HG03442 (cell line): ENCODE measurements at regions not wholly inside any gene's neighbourhood (a gene's known extent, or its start where the extent isn't known, plus 50 kb on each side); places are given as distances from the start of the nearest gene placed in this dataset.

Source experiments
- ATAC-seq: cut with Tn5 transposase; IDR thresholded peaks from one replicate; pipeline ENCODE4 v1.9.1; 2021; ENCODE audit warnings: mild to moderate bottlenecking, moderate library complexity; ENCODE audit not compliant: unreplicated experiment

DNA sequence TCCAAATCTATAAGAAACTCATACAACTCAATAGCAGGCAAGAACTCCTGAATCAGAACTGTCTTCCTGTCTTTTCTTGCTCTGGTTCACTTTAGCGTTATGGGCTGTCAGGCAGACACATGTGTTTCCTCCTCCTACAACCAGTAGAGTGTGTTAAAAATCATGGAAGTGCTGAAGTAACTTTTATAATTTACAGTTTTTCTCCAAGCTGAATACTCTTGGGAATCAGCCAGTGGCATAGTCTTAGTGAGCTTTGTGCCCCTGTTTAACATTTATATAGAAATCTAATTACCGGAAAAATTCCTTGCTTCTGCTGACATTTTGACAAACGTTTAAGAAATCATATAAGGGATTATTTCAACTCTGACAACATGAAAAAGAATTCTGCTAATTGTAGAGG, 113.1 kb upstream of the RGS18 start:
- ATAC-seq, result no peak

DNA sequence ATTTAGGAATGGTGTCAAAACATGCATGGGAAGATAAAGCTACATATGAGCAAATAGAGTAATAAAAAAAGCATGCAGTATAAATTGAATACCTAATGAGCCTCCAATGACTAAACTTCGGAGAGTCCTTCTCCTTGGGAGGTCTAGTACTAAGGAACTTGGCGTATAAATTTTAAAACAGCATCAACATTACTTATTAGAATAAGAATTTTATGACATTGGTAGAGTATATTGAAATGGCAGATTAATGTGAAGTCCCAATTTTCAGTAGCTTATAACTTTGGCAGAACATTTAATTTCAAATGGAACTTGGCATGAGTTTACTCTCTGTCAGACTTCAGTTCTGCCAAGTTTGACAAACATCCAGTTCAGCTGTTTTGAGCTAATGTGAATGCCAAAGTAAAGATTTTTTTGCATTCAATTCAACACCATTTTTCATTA, 104.7 kb upstream of the RGS18 start:
- no peak for ATAC-seq

DNA sequence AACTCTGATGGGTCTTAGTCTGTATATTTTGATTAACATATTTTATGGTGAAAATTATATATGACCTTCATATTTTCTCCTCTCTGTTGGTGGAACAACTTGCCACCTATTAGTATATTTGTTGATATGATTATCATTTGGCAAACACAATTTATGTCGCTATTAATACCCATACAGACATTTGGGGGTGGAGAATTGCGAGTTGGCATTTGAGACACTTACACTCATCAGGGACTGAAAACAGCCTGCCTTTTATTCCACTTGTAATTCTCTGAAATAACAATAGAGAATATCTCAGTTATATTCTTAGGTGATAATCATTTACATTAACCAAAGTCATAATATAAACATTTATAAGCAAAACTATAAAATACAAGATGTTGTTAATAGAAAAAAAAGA, 100.5 kb upstream of the RGS18 start:
- ATAC-seq, result no peak

DNA sequence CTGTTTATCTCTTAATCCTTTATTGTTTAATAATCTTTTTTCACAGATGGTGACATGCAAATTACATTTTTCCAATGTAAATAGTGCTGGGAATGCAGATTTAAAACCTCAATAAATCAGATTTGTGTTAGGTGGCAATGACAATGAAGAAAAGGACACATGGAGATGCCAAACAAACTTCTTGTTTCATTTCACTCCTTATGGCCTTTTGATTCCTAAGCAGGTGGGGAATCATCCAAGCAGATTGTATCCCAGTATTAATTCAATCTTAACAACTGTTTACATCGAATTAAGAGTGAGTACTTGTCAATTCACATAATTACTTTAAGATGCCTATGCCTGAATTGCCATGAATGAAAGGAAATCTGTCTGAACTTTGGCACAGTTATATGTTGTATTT, 98.9 kb upstream of the RGS18 start:
- ATAC-seq, result no peak

DNA sequence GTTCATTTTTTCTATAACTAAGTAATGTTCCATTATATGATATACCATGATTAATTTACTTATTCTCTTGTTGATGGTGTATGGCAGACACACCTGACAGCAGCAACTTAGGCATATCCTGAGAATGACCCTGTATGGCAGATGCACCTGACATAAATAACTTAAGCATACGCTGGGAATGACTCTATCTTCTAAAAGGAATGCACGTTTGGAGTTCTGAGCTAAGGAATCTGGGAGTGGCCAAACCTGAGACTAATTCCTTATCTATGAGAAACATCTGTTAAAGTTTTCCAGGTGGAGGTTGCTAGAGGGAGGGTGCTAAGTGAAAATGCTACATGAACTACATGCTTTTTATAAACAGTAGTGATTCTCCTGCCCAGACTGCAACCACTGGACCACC, 96.7 kb upstream of the RGS18 start:
- ATAC-seq, result no peak

DNA sequence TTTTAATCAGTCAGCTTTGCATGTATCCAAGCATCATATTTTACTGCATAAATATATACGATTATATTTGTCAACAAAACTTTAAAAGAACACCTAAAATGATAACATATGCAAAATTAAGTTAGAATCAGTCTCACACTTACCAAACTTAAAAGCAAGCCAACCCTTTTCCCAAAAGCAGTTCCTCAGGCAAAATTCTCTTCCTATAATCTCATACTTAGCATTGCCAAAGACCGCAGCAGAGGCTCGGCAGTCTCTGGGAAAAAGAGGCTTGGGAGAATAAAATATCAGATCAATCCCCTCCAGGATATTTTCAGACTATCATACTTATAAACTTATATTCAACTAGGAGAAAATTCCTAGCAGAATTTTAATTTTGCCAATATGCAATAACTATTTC, 93.2 kb upstream of the RGS18 start:
- ATAC-seq, result no peak

DNA sequence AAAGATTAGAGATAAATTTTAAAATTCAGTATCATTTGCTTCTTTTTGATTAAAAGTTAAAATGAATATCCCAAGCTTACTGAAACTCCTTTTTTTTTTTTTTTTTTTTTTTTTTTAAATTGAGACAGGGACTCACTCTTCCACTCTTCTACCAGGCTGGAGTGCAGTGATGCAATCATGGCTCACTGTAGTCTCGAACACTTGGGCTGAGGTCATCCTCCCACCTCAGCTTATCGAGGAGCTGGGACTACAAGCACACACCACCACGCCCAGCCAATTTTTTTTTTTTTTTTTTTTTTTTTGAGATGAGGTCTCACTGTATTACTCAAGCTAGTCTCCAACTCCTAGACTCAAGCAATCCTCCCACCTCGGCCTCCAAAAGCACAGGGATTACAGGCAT, 92.1 kb upstream of the RGS18 start:
- ATAC-seq, result no peak

DNA sequence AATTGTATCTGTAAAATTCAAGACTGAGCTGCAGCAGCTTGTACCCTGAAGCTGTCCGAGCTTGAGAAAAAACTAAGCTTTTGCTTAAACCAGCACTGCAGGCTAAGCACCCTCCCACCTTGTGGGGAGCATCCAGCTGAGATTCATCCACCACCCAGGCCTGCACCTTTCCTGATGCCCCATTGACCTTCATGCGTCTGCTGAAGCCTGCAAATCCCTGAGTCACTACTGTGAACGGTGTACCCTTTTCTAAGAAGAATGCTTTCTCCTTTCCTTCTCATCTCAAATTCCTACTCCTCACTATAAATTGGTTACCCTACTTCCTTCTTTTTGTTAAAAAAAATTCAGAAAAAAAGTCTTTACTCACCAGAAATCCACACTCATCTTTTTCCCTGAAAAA, 90.9 kb upstream of the RGS18 start:
- ATAC-seq, result no peak

DNA sequence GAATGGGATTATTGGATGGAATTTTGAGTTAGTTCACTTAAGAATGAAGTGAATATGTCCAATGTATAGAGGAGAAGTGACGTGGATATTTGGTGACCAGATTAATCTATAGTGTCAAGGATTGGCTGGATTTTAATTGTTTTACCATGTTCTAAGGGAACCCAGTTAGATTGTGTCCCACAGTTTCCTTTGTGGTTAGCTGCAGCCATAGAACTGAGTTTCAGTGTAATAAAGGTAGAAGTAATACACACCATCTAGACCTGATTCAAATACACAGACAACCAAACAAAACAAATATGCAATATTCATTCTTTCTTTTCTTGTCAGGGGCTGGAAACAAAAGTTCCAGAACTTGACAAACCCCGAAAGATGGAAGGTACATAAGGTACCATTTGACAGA, 88.0 kb upstream of the RGS18 start:
- no peak for ATAC-seq

DNA sequence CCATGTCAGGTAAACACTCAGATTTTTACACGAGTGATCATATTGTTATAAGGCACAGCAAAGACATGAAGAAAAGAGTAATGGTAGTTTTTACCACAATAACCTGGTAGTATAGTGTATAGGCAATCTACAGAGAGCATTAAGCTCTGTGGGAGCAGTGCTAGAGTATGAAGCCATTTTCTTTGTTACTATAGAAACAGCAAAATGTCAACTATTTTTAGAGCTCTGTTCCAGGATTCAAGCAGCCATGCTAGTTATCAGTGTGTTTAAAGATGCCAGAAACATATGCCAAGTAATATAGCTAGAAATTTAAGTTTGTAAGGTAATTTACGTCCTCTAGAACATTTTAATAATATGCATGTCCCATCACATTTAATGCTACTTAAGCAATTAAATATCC, 77.6 kb upstream of the RGS18 start:
- no peak for ATAC-seq

DNA sequence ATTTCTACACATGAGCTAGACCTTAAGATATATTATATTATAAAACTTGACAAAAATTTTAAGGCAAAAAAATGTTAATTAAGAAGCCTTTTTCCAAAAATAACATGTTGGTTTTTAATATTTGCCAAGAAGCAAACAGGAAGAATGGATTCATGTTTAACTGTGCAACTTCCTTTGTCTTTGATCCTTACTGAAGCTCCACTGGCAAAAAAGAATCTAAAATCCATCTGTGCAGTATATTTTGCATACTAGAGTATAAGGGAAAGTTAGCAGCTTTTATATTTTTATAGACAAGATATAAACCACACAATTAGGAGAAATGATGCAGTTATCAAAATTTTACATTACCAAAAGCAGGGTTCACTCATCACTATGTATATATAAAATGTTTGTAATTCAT, 76.9 kb upstream of the RGS18 start:
- no peak for ATAC-seq

DNA sequence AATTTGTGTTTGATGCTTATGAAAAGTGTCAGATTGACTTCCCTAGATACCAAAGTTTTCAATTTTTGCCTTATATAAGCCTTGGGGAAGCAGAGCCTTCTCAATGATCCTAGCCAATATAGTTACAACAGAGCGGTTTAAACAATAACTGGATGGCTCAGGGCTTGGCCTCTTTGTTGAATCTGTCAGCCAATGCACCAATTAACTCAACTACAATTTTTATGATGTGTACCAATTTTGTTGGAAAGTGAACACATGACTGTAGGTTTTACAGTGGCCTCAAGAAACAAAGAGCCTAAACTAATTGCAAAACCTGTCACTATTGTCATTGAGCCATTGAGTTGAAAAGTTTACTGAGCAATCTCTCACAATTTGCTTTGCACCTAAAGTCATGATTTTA, 71.6 kb upstream of the RGS18 start:
- no peak for ATAC-seq

DNA sequence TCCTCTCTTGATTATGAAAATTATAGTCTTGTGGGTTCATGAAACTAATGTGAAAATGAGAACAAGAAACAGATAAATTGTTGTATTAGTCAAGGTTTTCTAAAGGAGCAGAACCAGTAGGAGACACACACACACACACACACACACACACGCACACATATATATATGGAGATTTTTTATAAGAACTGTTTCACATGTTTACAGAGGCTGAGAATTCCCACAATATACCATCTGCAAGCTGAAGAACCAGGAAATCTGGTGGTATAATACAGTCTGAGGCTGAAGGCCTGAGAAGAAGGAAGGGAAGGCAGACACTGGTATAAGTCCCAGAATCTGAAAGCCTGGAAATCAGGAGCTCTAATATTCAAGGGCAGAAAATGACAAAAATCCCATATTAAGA, 70.9 kb upstream of the RGS18 start:
- ATAC-seq, result no peak

DNA sequence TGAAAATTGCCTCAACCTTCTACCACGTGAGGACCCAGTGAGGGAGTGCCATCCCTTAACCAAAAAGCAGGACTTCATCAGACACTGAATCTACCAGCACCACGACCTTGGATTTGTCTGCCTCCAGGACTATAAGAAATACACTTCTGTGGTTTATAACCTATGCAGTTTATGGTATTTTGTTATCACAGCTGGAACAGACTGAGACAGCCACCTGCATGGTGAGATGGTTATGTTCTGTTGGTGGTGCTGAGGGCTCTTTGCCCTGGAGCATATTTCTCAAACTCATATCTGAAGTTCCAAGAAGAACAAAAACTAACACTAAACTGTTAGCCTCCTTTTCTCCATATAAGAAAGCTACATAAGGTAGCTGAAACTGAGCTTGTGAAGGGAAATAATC, 69.8 kb upstream of the RGS18 start:
- no peak for ATAC-seq

DNA sequence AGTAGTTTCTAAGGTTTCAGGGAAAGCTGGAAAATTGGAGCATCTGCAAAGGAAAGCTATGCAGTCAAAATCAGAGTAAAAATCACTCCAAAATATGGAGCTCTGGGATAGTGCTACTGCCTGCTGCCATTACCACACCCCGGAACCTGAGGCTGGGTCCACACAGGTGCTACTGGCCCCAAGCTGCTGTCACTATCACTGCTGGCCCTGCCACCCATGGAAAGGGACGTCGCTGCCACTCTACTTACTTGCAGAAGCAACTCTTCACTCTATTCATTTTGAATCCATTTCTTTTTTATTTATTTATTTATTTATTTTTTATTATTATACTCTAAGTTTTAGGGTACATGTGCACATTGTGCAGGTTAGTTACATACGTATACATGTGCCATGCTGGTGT, 60.3 kb upstream of the RGS18 start:
- ATAC-seq, result no peak

DNA sequence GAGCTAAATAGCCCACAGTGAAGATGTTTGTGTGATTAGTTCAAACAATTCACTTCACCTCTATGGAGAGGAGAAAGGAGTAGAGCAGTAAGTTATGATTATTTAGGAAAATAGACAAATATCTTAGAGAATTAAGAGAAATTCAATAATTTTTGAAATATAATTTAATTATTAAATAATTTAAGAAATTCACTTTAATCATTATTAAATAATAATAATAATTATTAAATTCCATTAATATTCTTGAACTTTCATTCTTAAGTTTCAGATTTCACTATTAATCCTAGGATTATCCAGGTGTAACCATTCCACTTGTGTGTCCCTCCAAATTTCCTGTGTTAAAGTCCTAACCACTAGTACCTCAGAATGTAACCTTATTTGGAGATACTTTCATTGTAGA, 58.9 kb upstream of the RGS18 start:
- ATAC-seq, result no peak

DNA sequence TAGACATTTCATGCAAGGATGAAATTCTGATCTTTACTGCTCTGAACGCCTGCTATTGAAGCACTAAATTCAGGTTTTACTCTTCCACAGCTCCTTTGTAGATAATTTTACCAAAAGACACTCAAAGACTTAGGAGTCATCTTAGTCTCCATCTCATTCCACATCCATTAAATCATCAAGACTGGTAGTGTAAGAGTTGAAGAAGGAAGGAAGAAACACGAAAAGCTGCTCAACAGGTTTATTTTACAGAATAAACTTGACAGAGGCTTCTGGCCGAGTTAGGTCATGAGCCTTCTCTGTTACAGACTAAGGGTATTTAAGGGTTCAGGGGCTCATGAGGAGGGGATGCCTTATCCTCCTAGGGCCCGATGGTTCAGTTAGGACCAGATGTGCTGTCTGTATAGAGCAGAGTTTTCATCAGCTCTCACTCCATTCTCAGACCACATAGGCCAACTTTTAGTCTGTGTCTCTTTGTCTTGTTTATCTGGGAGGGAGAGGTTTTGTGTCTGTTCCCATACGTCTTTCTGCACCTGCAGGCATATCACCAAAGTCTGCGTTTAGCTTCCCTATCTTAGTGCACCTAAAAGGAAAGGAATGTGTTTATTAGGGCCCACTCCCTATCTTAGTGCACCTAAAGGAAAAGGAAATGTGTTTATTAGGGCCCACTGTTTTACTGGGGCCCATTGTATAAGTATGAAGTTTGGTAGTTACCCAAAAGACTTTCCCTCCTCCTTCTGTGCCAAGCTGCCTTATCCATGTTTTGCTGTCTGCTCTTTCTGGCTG, 57.4 kb upstream of the RGS18 start:
- no peak for ATAC-seq

DNA sequence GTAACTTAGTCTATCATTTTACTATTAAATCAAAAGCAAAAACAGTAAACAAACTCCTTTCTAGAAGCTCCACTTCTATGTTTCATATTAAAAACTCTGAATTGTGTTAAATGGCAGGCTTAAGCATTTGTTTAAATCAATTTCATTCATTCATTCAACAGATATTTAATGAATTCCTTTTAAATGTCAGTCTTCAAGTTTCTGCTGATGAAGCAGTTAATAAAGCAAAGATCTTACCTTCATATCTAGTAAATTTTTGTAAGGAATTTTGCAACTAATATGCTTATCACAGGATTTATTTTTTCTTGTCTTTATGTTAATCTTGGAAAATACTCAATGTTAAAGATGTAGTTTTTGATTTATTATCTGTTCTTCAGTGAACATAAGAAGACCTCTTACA, 54.1 kb upstream of the RGS18 start:
- ATAC-seq, result no peak

DNA sequence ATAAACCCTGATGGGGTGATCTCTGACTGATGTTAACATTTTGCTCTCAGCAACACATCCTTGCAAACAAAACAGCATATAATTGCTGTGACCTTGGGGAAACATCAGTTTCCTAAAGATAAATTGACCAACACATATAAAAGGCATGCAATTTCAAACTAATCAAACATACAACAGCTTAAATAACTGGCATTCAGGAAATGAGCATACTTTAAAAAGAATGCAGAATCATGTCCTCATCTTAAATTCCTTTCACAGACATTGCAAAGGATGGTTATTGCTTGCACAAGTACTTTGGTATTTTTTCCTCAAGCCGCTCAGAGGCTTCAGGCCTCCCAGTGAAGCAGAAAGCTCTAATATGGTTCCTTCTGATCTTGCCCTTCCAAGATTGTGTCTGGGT, 53.4 kb upstream of the RGS18 start:
- ATAC-seq, result no peak

DNA sequence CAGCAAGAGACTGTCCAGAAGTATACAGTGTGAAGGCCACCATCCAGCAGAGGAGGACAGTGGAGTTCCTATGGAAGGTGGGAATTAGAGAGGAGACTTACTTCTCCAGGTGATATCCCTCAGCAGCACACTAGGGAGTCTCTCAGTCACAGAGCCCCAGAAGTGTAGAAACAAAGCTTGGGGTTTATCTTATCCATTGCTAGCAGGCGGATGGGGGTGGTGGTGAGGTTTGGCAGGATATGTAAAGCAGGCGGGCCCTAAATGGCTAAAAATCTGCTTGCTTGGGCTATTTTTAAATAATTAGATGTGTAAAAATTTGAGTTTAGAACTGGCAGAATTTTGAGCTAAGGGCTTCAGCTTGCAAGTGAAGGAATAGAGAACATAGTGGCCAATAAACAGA, 50.1 kb upstream of the RGS18 start:
- ATAC-seq, result no peak
